Ectodermal cell (in vitro differentiated cells): ENCODE measurements at regions not wholly inside any gene's neighbourhood (a gene's known extent, or its start where the extent isn't known, plus 50 kb on each side); places are given as distances from the start of the nearest gene placed in this dataset.

Experiments
- H3K27ac ChIP-seq: 2 replicates; pipeline ENCODE4 v1.7.0; 2013; ENCODE audit warnings: mild to moderate bottlenecking, low read depth, low read length; ENCODE audit not compliant: insufficient read depth, poor library complexity, severe bottlenecking
- H3K27me3 ChIP-seq: 2 replicates; pipeline ENCODE4 v1.7.0; 2013; ENCODE audit warnings: mild to moderate bottlenecking, low read length; ENCODE audit not compliant: insufficient read depth, control insufficient read depth, poor library complexity, severe bottlenecking
- H3K36me3 ChIP-seq: one replicate; pipeline ENCODE4 v1.7.0; 2013; ENCODE audit warnings: low read length; ENCODE audit not compliant: control insufficient read depth, insufficient read depth
- H3K4me1 ChIP-seq: one replicate; pipeline ENCODE4 v1.7.0; 2013; ENCODE audit warnings: low read length; ENCODE audit not compliant: control insufficient read depth, insufficient read depth
- H3K4me3 ChIP-seq: 2 replicates; pipeline ENCODE4 v1.7.0; 2013; ENCODE audit warnings: low read depth, low read length, control low read depth; ENCODE audit not compliant: insufficient read depth
- H3K9me3 ChIP-seq: 2 replicates; pipeline ENCODE4 v1.7.0; 2013; ENCODE audit warnings: mild to moderate bottlenecking, low read length, moderate library complexity; ENCODE audit not compliant: control insufficient read depth
- WGBS, 2 experiments: methylation state at CpG; one replicate each; pipeline ENCODE4 v1.1.7; 2013; ENCODE audit warnings: missing lambda C conversion rate in 2 of 2; 5-methylcytosine and 5-hydroxymethylcytosine counted together

GRCh38 chr10:88149906-88150305 is 286.5 kb downstream of the PTEN start:
- Histone ChIP-seq H3K9me3 (no peaks in the 10 kb centered on the region), H3K4me1 (no peaks in the 10 kb centered on the region), H3K36me3 (no peaks in the 10 kb centered on the region), H3K27me3 (no peaks in the 10 kb centered on the region), H3K4me3 (no peak overlapping the region), H3K27ac (no peak overlapping the region)
- WGBS, 2 experiments = 95 to 96% methylated on average over 1 of the region's 1 CpG

- no peaks in the 10 kb centered on the region for H3K27me3 ChIP-seq
- no peaks in the 10 kb centered on the region for H3K9me3 ChIP-seq
- H3K36me3 ChIP-seq = no peaks in the 10 kb centered on the region
- no peak overlapping the region for H3K27ac ChIP-seq
- 90 to 100% methylated on average over 3 of the region's 3 CpGs for WGBS, 2 experiments
- H3K4me3 ChIP-seq = no peak overlapping the region
- H3K4me1 ChIP-seq = no peaks in the 10 kb centered on the region
Measured at GRCh38 chr10:88150339-88150738, 286.9 kb downstream of the PTEN start.

GRCh38 chr10:88152728-88153133 is 289.3 kb downstream of the PTEN start:
- no peaks in the 10 kb centered on the region for H3K27me3 ChIP-seq
- no peaks in the 10 kb centered on the region for H3K9me3 ChIP-seq
- H3K4me3 ChIP-seq = no peak overlapping the region
- no peak overlapping the region for H3K27ac ChIP-seq
- WGBS, 2 experiments = 94 to 96% methylated on average over 1 of the region's 1 CpG
- no peaks in the 10 kb centered on the region for H3K4me1 ChIP-seq
- H3K36me3 ChIP-seq = no peaks in the 10 kb centered on the region

GRCh38 chr10:88154596-88155250 is 291.3 kb downstream of the PTEN start:
- no peak overlapping the region for H3K27ac ChIP-seq
- no peaks in the 10 kb centered on the region for H3K36me3 ChIP-seq
- no peaks in the 10 kb centered on the region for H3K9me3 ChIP-seq
- H3K27me3 ChIP-seq = no peaks in the 10 kb centered on the region
- 90 to 92% methylated on average over 6 of the region's 6 CpGs for WGBS, 2 experiments
- no peaks in the 10 kb centered on the region for H3K4me1 ChIP-seq
- H3K4me3 ChIP-seq = no peak overlapping the region

GRCh38 chr10:88156341-88156740 is 292.9 kb downstream of the PTEN start:
- no peaks in the 10 kb centered on the region for H3K4me1 ChIP-seq
- no peaks in the 10 kb centered on the region for H3K9me3 ChIP-seq
- 95% methylated on average over 1 of the region's 1 CpG; no CpG with 5 or more reads in 1 of the 2 experiments for WGBS, 2 experiments
- no peaks in the 10 kb centered on the region for H3K27me3 ChIP-seq
- no peak overlapping the region for H3K4me3 ChIP-seq
- H3K27ac ChIP-seq = no peak overlapping the region
- H3K36me3 ChIP-seq = no peaks in the 10 kb centered on the region

GRCh38 chr10:88157981-88158465 is 294.6 kb downstream of the PTEN start:
- H3K27me3 ChIP-seq = no peaks in the 10 kb centered on the region
- no peaks in the 10 kb centered on the region for H3K36me3 ChIP-seq
- H3K4me1 ChIP-seq = no peaks in the 10 kb centered on the region
- no peak overlapping the region for H3K4me3 ChIP-seq
- H3K9me3 ChIP-seq = no peaks in the 10 kb centered on the region
- H3K27ac ChIP-seq = no peak overlapping the region
- 80 to 85% methylated on average over 2 of the region's 2 CpGs for WGBS, 2 experiments

GRCh38 chr10:88158526-88159122 is 295.2 kb downstream of the PTEN start:
- Histone ChIP-seq H3K4me1 (no peaks in the 10 kb centered on the region), H3K4me3 (no peak overlapping the region), H3K27me3 (no peaks in the 10 kb centered on the region), H3K36me3 (no peaks in the 10 kb centered on the region), H3K27ac (no peak overlapping the region), H3K9me3 (no peaks in the 10 kb centered on the region)
- 89 to 92% methylated on average over 2 of the region's 3 CpGs for WGBS, 2 experiments

GRCh38 chr10:88159127-88159829 is 295.9 kb downstream of the PTEN start:
- H3K4me3 ChIP-seq = no peak overlapping the region
- WGBS, 2 experiments = 59 to 61% methylated on average over 3 of the region's 3 CpGs
- H3K9me3 ChIP-seq = no peaks in the 10 kb centered on the region
- H3K36me3 ChIP-seq = no peaks in the 10 kb centered on the region
- no peaks in the 10 kb centered on the region for H3K27me3 ChIP-seq
- no peaks in the 10 kb centered on the region for H3K4me1 ChIP-seq
- no peak overlapping the region for H3K27ac ChIP-seq

GRCh38 chr10:88161070-88161469 is 297.6 kb downstream of the PTEN start:
- Histone ChIP-seq H3K4me3 (no peak overlapping the region), H3K27ac (no peak overlapping the region), H3K27me3 (no peaks in the 10 kb centered on the region), H3K4me1 (no peaks in the 10 kb centered on the region), H3K36me3 (no peaks in the 10 kb centered on the region), H3K9me3 (no peaks in the 10 kb centered on the region)

- Histone ChIP-seq H3K4me3 (no peak overlapping the region), H3K36me3 (no peaks in the 10 kb centered on the region), H3K27ac (no peak overlapping the region), H3K4me1 (no peaks in the 10 kb centered on the region), H3K27me3 (no peaks in the 10 kb centered on the region), H3K9me3 (no peaks in the 10 kb centered on the region)
- 100% methylated on average over 1 of the region's 1 CpG for WGBS, 2 experiments
Measured at GRCh38 chr10:88161756-88162155, 298.3 kb downstream of the PTEN start.
